ENCODE measurements at regions not wholly inside any gene's neighbourhood (a gene's known extent, or its start where the extent isn't known, plus 50 kb on each side); places are given as distances from the start of the nearest gene placed in this dataset.
A peak's percentile ranks its signal among the peaks of the same experiment; 100 is the strongest.

GRCh38 chr5:117461403-117461802 lies 886.8 kb upstream of the SEMA6A start:
- Histone ChIP-seq H3K9me3 (no peaks in the 10 kb centered on the region), H3K4me3 (no peak overlapping the region), H3K27me3 (no peaks in the 10 kb centered on the region), H3K36me3 (no peaks in the 10 kb centered on the region), H3K4me1 (no peaks in the 10 kb centered on the region), H3K27ac (no peak overlapping the region)
- no peak for TF ChIP-seq CTCF (IDR thresholded peaks at IDR 0.05)
- intact Hi-C loops (cut with DNase I): no loop called here
- ATAC-seq (no peak), DNase-seq (no peak)

- no peaks in the 10 kb centered on the region for H3K27me3 ChIP-seq
- DNase-seq (no peak), ATAC-seq (no peak)
- no peaks in the 10 kb centered on the region for H3K36me3 ChIP-seq
- no peak for TF ChIP-seq CTCF (IDR thresholded peaks at IDR 0.05)
- no peaks in the 10 kb centered on the region for H3K4me1 ChIP-seq
- no peak overlapping the region for H3K27ac ChIP-seq
- no peak overlapping the region for H3K4me3 ChIP-seq
- H3K9me3 ChIP-seq: no peaks in the 10 kb centered on the region
- intact Hi-C loops (cut with DNase I): no loop called here
These were observed 883.0 kb upstream of the SEMA6A start for GRCh38 chr5:117457656-117458055.

- DNase-seq (no peak), ATAC-seq (no peak)
- no peak for TF ChIP-seq CTCF (IDR thresholded peaks at IDR 0.05)
- Histone ChIP-seq H3K4me3 (no peak overlapping the region), H3K36me3 (no peaks in the 10 kb centered on the region), H3K27me3 (no peaks in the 10 kb centered on the region), H3K4me1 (no peaks in the 10 kb centered on the region), H3K27ac (no peak overlapping the region), H3K9me3 (no peaks in the 10 kb centered on the region)
- intact Hi-C loops (cut with DNase I): no loop called here
These were observed 882.3 kb upstream of the SEMA6A start for GRCh38 chr5:117456866-117457470.

GRCh38 chr5:117455236-117456233 lies 880.9 kb upstream of the SEMA6A start:
- H3K4me3 ChIP-seq: peak overlapping the region; percentile 36
- intact Hi-C loops (cut with DNase I): no loop called here
- TF ChIP-seq CTCF (IDR thresholded peaks at IDR 0.05): peak; percentile 26
- peak; percentile 74 for ATAC-seq
- no peak overlapping the region for H3K27ac ChIP-seq
- DNase-seq: peak; percentile 58
- no peaks in the 10 kb centered on the region for H3K4me1 ChIP-seq
- H3K36me3 ChIP-seq: no peaks in the 10 kb centered on the region
- H3K27me3 ChIP-seq: no peaks in the 10 kb centered on the region
- no peaks in the 10 kb centered on the region for H3K9me3 ChIP-seq

GRCh38 chr5:117454716-117455212 lies 880.1 kb upstream of the SEMA6A start:
- Histone ChIP-seq H3K27me3 (no peaks in the 10 kb centered on the region), H3K4me1 (no peaks in the 10 kb centered on the region), H3K27ac (no peak overlapping the region), H3K4me3 (peak overlapping the region; percentile 36), H3K9me3 (no peaks in the 10 kb centered on the region), H3K36me3 (no peaks in the 10 kb centered on the region)
- peak; percentile 94 for ATAC-seq
- DNase-seq: peak; percentile 63
- TF ChIP-seq CTCF (IDR thresholded peaks at IDR 0.05): peak; percentile 85
- intact Hi-C loops (cut with DNase I): no loop called here
